PC-3 (cell line): ENCODE measurements at regions not wholly inside any gene's neighbourhood (a gene's known extent, or its start where the extent isn't known, plus 50 kb on each side); places are given as distances from the start of the nearest gene placed in this dataset.

Experiments
- EZH2 ChIP-seq: fragments of 300-600 bp; sonication (generic); IDR thresholded peaks from one replicate; pipeline ENCODE4 v1.6.1; 2017; ENCODE audit warnings: antibody characterized with exemption, mild to moderate bottlenecking, low read length; ENCODE audit not compliant: unreplicated experiment
- TF ChIP-seq, protein P1 (sequence below): fragments of 300-600 bp; sonication (generic); conservative IDR thresholded peaks from 2 replicates; pipeline ENCODE4 v1.5.1; 2017; ENCODE audit warnings: antibody characterized with exemption, low read depth, mild to moderate bottlenecking, low read length

DNA sequence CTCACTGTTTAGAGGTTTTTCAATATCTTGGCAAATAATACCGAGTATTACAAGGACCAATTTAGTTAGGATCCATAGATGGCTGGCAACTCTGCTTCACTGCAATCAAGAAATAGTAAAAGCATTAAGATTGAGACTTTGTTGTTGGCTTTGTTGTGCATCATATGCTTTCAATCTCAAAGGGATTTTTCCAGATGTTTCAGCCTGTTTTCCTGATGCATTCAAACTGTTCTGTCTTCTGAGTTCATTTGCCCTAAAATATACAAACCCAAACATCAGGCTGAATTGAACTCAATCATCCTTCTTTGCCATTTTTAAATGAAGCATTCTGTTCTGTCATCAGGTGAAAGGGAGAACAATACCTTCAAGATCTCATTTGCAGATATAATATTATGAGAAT lies 248.7 kb downstream of the TTLL7 start:
- TF ChIP-seq, protein P1, sequence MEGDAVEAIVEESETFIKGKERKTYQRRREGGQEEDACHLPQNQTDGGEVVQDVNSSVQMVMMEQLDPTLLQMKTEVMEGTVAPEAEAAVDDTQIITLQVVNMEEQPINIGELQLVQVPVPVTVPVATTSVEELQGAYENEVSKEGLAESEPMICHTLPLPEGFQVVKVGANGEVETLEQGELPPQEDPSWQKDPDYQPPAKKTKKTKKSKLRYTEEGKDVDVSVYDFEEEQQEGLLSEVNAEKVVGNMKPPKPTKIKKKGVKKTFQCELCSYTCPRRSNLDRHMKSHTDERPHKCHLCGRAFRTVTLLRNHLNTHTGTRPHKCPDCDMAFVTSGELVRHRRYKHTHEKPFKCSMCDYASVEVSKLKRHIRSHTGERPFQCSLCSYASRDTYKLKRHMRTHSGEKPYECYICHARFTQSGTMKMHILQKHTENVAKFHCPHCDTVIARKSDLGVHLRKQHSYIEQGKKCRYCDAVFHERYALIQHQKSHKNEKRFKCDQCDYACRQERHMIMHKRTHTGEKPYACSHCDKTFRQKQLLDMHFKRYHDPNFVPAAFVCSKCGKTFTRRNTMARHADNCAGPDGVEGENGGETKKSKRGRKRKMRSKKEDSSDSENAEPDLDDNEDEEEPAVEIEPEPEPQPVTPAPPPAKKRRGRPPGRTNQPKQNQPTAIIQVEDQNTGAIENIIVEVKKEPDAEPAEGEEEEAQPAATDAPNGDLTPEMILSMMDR = no peak
- TF ChIP-seq EZH2 = no peak
